ENCODE measurements at regions not wholly inside any gene's neighbourhood (a gene's known extent, or its start where the extent isn't known, plus 50 kb on each side); places are given as distances from the start of the nearest gene placed in this dataset.
"Not testable (repeated sequence)": the region's sequence is repeated elsewhere in the genome, so short reads cannot be mapped to it uniquely, and the experiment has no call there.

DNA sequence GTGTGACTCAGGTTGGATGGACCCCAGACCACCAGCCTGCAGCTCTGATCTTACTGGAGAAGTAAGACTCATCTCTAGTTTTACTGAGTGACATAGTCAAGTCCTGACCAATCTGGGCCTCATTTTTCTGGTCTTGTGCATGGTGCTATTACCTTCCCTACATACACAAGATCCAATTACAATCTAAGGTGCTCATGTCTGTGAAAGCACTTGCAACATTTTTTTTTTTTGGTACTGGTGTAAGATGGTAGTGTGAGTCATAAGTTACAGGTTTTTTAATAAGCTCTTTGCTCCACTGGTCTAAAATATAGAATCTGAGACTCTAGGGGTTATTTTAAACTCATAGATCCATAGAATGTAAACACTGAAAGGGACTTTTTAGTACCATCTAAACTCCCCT, 117.3 kb upstream of the EFEMP1 start:
- Histone ChIP-seq H3K9ac (ENCODE audit: low read depth in 1 of 3, low read length in 3 of 3) (no peak overlapping the region), H3K36me3 (ENCODE audit: control insufficient read depth in 3 of 3, insufficient read depth in 3 of 3, low read length in 3 of 3) (no peaks in the 10 kb centered on the region), H3K4me1 (ENCODE audit: control insufficient read depth in 3 of 3, insufficient read depth in 3 of 3, low read length in 3 of 3) (no peaks in the 10 kb centered on the region), H3K4me3 (ENCODE audit: low read length in 3 of 3) (no peak overlapping the region), H3K9me3 (ENCODE audit: control insufficient read depth in 3 of 3, low read length in 3 of 3) (no peaks in the 10 kb centered on the region), H3K27ac (ENCODE audit: low read depth, low read length) (no peak overlapping the region), H3K27me3 (ENCODE audit: control insufficient read depth in 3 of 3, insufficient read depth in 3 of 3, low read length in 3 of 3) (no peaks in the 10 kb centered on the region)

- no peak overlapping the region for H3K9ac ChIP-seq (ENCODE audit: low read depth in 1 of 3, low read length in 3 of 3)
- no peak overlapping the region for H3K4me3 ChIP-seq (ENCODE audit: low read length in 3 of 3)
- H3K36me3 ChIP-seq (ENCODE audit: control insufficient read depth in 3 of 3, insufficient read depth in 3 of 3, low read length in 3 of 3) = no peaks in the 10 kb centered on the region
- H3K4me1 ChIP-seq (ENCODE audit: control insufficient read depth in 3 of 3, insufficient read depth in 3 of 3, low read length in 3 of 3) = no peaks in the 10 kb centered on the region
- H3K9me3 ChIP-seq (ENCODE audit: control insufficient read depth in 3 of 3, low read length in 3 of 3) = no peaks in the 10 kb centered on the region
- no peaks in the 10 kb centered on the region for H3K27me3 ChIP-seq (ENCODE audit: control insufficient read depth in 3 of 3, insufficient read depth in 3 of 3, low read length in 3 of 3)
- no peak overlapping the region for H3K27ac ChIP-seq (ENCODE audit: low read depth, low read length)
Observed at GRCh38 chr2:56047136-56047535, 123.6 kb upstream of the EFEMP1 start.

DNA sequence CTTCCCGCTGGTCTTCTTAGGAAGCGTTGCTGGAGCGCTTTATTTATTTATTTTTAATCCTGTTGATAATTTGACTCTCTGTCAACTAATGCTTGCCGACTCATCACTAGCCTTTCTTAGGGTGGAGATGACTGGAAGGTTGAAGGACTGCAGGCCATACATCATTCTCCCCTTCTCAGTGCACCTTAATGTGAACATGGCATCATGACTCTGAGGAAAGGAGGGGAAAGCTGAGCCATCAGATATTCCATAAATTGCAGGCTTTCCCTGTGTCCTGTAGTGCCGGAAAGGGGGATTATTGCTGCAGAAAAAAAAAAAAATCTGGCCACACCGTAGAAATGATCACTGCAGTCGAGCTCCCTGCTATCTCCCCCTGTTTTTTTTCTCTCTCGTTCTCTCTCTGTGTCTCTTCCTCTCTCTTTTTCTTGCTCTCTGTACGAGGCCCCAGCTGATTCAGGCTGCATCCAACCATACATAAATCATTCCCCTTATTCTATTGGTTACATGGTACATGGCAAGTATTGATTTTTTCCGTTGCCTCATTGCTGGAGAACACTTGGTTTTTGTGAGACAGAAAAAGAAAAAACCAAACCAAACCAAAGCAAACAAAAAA, 125.8 kb upstream of the EFEMP1 start:
- H3K4me1 ChIP-seq (ENCODE audit: control insufficient read depth in 3 of 3, insufficient read depth in 3 of 3, low read length in 3 of 3) = no peaks in the 10 kb centered on the region
- no peaks in the 10 kb centered on the region for H3K27me3 ChIP-seq (ENCODE audit: control insufficient read depth in 3 of 3, insufficient read depth in 3 of 3, low read length in 3 of 3)
- no peak overlapping the region for H3K27ac ChIP-seq (ENCODE audit: low read depth, low read length)
- H3K36me3 ChIP-seq (ENCODE audit: control insufficient read depth in 3 of 3, insufficient read depth in 3 of 3, low read length in 3 of 3) = no peaks in the 10 kb centered on the region
- H3K9ac ChIP-seq (ENCODE audit: low read depth in 1 of 3, low read length in 3 of 3) = no peak overlapping the region
- no peaks in the 10 kb centered on the region for H3K9me3 ChIP-seq (ENCODE audit: control insufficient read depth in 3 of 3, low read length in 3 of 3)
- H3K4me3 ChIP-seq (ENCODE audit: low read length in 3 of 3) = no peak overlapping the region

GRCh38 chr2:56053679-56054078, 130.1 kb upstream of the EFEMP1 start:
- Histone ChIP-seq H3K4me1 (ENCODE audit: control insufficient read depth in 3 of 3, insufficient read depth in 3 of 3, low read length in 3 of 3) (no peaks in the 10 kb centered on the region), H3K9me3 (ENCODE audit: control insufficient read depth in 3 of 3, low read length in 3 of 3) (no peaks in the 10 kb centered on the region), H3K27ac (ENCODE audit: low read depth, low read length) (no peak overlapping the region), H3K27me3 (ENCODE audit: control insufficient read depth in 3 of 3, insufficient read depth in 3 of 3, low read length in 3 of 3) (no peaks in the 10 kb centered on the region), H3K36me3 (ENCODE audit: control insufficient read depth in 3 of 3, insufficient read depth in 3 of 3, low read length in 3 of 3) (no peaks in the 10 kb centered on the region), H3K9ac (ENCODE audit: low read depth in 1 of 3, low read length in 3 of 3) (no peak overlapping the region), H3K4me3 (ENCODE audit: low read length in 3 of 3) (no peak overlapping the region)

- no peaks in the 10 kb centered on the region for H3K9me3 ChIP-seq (ENCODE audit: control insufficient read depth in 3 of 3, low read length in 3 of 3)
- H3K4me3 ChIP-seq (ENCODE audit: low read length in 3 of 3) = no peak overlapping the region
- no peaks in the 10 kb centered on the region for H3K36me3 ChIP-seq (ENCODE audit: control insufficient read depth in 3 of 3, insufficient read depth in 3 of 3, low read length in 3 of 3)
- H3K27ac ChIP-seq (ENCODE audit: low read depth, low read length) = no peak overlapping the region
- no peak overlapping the region for H3K9ac ChIP-seq (ENCODE audit: low read depth in 1 of 3, low read length in 3 of 3)
- no peaks in the 10 kb centered on the region for H3K4me1 ChIP-seq (ENCODE audit: control insufficient read depth in 3 of 3, insufficient read depth in 3 of 3, low read length in 3 of 3)
- H3K27me3 ChIP-seq (ENCODE audit: control insufficient read depth in 3 of 3, insufficient read depth in 3 of 3, low read length in 3 of 3) = no peaks in the 10 kb centered on the region
Observed at GRCh38 chr2:56055405-56055804, 128.4 kb upstream of the CCDC85A start.

GRCh38 chr2:56061327-56061726, 122.5 kb upstream of the CCDC85A start:
- H3K27me3 ChIP-seq (ENCODE audit: control insufficient read depth in 3 of 3, insufficient read depth in 3 of 3, low read length in 3 of 3); H3K4me3 ChIP-seq (ENCODE audit: low read length in 3 of 3); H3K9ac ChIP-seq (ENCODE audit: low read depth in 1 of 3, low read length in 3 of 3); H3K9me3 ChIP-seq (ENCODE audit: control insufficient read depth in 3 of 3, low read length in 3 of 3); H3K4me1 ChIP-seq (ENCODE audit: control insufficient read depth in 3 of 3, insufficient read depth in 3 of 3, low read length in 3 of 3); H3K36me3 ChIP-seq (ENCODE audit: control insufficient read depth in 3 of 3, insufficient read depth in 3 of 3, low read length in 3 of 3); H3K27ac ChIP-seq (ENCODE audit: low read depth, low read length): not testable (repeated sequence)

GRCh38 chr2:56068746-56069145, 115.0 kb upstream of the CCDC85A start:
- Histone ChIP-seq H3K4me1 (ENCODE audit: control insufficient read depth in 3 of 3, insufficient read depth in 3 of 3, low read length in 3 of 3) (no peaks in the 10 kb centered on the region), H3K27ac (ENCODE audit: low read depth, low read length) (no peak overlapping the region), H3K27me3 (ENCODE audit: control insufficient read depth in 3 of 3, insufficient read depth in 3 of 3, low read length in 3 of 3) (no peaks in the 10 kb centered on the region), H3K4me3 (ENCODE audit: low read length in 3 of 3) (no peak overlapping the region), H3K36me3 (ENCODE audit: control insufficient read depth in 3 of 3, insufficient read depth in 3 of 3, low read length in 3 of 3) (no peaks in the 10 kb centered on the region), H3K9me3 (ENCODE audit: control insufficient read depth in 3 of 3, low read length in 3 of 3) (peaks cover 0 to 5% (median 0%) of the 10 kb centered on the region in 3 donors), H3K9ac (ENCODE audit: low read depth in 1 of 3, low read length in 3 of 3) (no peak overlapping the region)

- Histone ChIP-seq H3K9me3 (ENCODE audit: control insufficient read depth in 3 of 3, low read length in 3 of 3) (no peaks in the 10 kb centered on the region), H3K27me3 (ENCODE audit: control insufficient read depth in 3 of 3, insufficient read depth in 3 of 3, low read length in 3 of 3) (no peaks in the 10 kb centered on the region), H3K4me1 (ENCODE audit: control insufficient read depth in 3 of 3, insufficient read depth in 3 of 3, low read length in 3 of 3) (no peaks in the 10 kb centered on the region), H3K4me3 (ENCODE audit: low read length in 3 of 3) (no peak overlapping the region), H3K9ac (ENCODE audit: low read depth in 1 of 3, low read length in 3 of 3) (no peak overlapping the region), H3K27ac (ENCODE audit: low read depth, low read length) (no peak overlapping the region), H3K36me3 (ENCODE audit: control insufficient read depth in 3 of 3, insufficient read depth in 3 of 3, low read length in 3 of 3) (no peaks in the 10 kb centered on the region)
Observed at GRCh38 chr2:56077359-56077915, 106.4 kb upstream of the CCDC85A start.

DNA sequence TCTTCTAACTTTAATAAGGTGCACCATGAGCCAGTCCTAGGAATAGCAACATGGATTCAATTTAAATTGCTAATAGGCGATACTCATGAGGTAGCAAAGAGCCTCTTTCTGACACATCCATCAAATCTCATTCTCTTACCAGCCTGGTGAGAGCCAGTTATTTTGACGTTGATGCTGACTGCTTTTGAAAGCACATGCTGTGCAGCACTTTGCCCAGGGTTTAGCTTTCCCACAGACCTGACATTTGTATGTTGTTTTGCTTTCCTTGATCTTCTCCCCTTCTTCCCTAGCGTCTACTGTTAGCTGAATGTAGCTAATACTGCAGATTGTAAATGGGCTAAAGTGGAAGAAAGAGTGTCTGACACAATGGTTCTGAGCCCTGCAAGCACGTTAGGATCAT, 101.1 kb upstream of the CCDC85A start:
- H3K36me3 ChIP-seq (ENCODE audit: control insufficient read depth in 3 of 3, insufficient read depth in 3 of 3, low read length in 3 of 3) = no peaks in the 10 kb centered on the region
- H3K4me3 ChIP-seq (ENCODE audit: low read length in 3 of 3) = no peak overlapping the region
- H3K27me3 ChIP-seq (ENCODE audit: control insufficient read depth in 3 of 3, insufficient read depth in 3 of 3, low read length in 3 of 3) = no peaks in the 10 kb centered on the region
- H3K4me1 ChIP-seq (ENCODE audit: control insufficient read depth in 3 of 3, insufficient read depth in 3 of 3, low read length in 3 of 3) = no peaks in the 10 kb centered on the region
- H3K9ac ChIP-seq (ENCODE audit: low read depth in 1 of 3, low read length in 3 of 3) = no peak overlapping the region
- no peak overlapping the region for H3K27ac ChIP-seq (ENCODE audit: low read depth, low read length)
- H3K9me3 ChIP-seq (ENCODE audit: control insufficient read depth in 3 of 3, low read length in 3 of 3) = no peaks in the 10 kb centered on the region

- H3K9ac ChIP-seq (ENCODE audit: low read depth in 1 of 3, low read length in 3 of 3) = no peak overlapping the region
- no peaks in the 10 kb centered on the region for H3K27me3 ChIP-seq (ENCODE audit: control insufficient read depth in 3 of 3, insufficient read depth in 3 of 3, low read length in 3 of 3)
- H3K4me3 ChIP-seq (ENCODE audit: low read length in 3 of 3) = no peak overlapping the region
- no peaks in the 10 kb centered on the region for H3K4me1 ChIP-seq (ENCODE audit: control insufficient read depth in 3 of 3, insufficient read depth in 3 of 3, low read length in 3 of 3)
- H3K9me3 ChIP-seq (ENCODE audit: control insufficient read depth in 3 of 3, low read length in 3 of 3) = no peaks in the 10 kb centered on the region
- H3K27ac ChIP-seq (ENCODE audit: low read depth, low read length) = no peak overlapping the region
- no peaks in the 10 kb centered on the region for H3K36me3 ChIP-seq (ENCODE audit: control insufficient read depth in 3 of 3, insufficient read depth in 3 of 3, low read length in 3 of 3)
Observed at GRCh38 chr2:56084111-56084901, 99.5 kb upstream of the CCDC85A start.
